Hepatocyte (in vitro differentiated cells): ENCODE measurements at regions not wholly inside any gene's neighbourhood (a gene's known extent, or its start where the extent isn't known, plus 50 kb on each side); places are given as distances from the start of the nearest gene placed in this dataset.

Source experiments
- EZH2 ChIP-seq: fragments of 200-600 bp; sonication (generic); IDR thresholded peaks from 2 replicates; pipeline ENCODE4 v1.6.1; 2016; ENCODE audit warnings: antibody characterized with exemption, mild to moderate bottlenecking, borderline replicate concordance
- TF ChIP-seq, protein P1 (sequence below): fragments of 200-600 bp; sonication (generic); IDR thresholded peaks from 2 replicates; pipeline ENCODE4 v1.5.1; 2016; ENCODE audit warnings: antibody characterized with exemption, mild to moderate bottlenecking; ENCODE audit not compliant: poor library complexity

DNA sequence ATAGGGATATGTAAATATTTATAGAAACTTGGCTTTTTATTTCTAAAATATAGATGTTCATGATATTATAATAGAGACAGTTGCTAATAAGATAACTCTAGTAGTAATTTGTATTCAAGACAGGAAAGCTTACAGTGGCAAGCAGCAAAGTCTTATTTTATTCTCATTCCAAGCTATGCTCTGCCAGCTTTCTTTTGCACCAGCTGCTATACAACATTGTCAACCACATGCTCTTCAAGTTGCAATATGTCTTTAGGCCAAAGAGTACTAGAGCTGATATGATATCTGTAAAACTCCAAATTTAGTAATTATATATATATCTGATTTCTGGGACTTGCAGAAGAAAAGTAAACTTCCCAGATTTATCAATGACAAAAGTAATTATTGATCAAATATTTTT lies 350.1 kb downstream of the HGF start:
- TF ChIP-seq EZH2 = no peak
- TF ChIP-seq, protein P1, sequence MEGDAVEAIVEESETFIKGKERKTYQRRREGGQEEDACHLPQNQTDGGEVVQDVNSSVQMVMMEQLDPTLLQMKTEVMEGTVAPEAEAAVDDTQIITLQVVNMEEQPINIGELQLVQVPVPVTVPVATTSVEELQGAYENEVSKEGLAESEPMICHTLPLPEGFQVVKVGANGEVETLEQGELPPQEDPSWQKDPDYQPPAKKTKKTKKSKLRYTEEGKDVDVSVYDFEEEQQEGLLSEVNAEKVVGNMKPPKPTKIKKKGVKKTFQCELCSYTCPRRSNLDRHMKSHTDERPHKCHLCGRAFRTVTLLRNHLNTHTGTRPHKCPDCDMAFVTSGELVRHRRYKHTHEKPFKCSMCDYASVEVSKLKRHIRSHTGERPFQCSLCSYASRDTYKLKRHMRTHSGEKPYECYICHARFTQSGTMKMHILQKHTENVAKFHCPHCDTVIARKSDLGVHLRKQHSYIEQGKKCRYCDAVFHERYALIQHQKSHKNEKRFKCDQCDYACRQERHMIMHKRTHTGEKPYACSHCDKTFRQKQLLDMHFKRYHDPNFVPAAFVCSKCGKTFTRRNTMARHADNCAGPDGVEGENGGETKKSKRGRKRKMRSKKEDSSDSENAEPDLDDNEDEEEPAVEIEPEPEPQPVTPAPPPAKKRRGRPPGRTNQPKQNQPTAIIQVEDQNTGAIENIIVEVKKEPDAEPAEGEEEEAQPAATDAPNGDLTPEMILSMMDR = no peak
